A172 (cell line): ENCODE measurements at regions not wholly inside any gene's neighbourhood (a gene's known extent, or its start where the extent isn't known, plus 50 kb on each side); places are given as distances from the start of the nearest gene placed in this dataset.
"Not testable (repeated sequence)": the region's sequence is repeated elsewhere in the genome, so short reads cannot be mapped to it uniquely, and the experiment has no call there.

Source experiments
- DNase-seq: peaks from one replicate; pipeline ENCODE4 v3.0.0-alpha.2; 2015; ENCODE audit warnings: low spot score

DNA sequence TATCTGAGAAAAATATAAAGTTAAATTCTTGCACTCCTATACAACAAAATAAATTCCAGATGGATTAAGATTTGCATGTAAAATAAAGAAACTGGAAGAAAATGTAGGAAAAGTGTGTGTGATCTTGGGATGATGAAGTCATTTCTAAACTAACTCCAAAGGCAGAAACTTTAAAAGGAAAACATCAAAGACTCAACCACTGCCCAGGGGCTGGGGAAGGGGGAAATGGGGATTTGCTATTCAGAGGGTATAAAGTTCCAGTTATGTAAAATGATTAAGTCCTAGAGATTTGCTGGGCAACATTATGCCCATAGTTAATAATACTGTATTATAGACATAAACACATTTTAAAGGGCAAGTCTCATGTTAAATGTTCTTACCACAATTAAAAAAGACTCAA, 254.5 kb downstream of the DEPDC1B start:
- no peak for DNase-seq

DNA sequence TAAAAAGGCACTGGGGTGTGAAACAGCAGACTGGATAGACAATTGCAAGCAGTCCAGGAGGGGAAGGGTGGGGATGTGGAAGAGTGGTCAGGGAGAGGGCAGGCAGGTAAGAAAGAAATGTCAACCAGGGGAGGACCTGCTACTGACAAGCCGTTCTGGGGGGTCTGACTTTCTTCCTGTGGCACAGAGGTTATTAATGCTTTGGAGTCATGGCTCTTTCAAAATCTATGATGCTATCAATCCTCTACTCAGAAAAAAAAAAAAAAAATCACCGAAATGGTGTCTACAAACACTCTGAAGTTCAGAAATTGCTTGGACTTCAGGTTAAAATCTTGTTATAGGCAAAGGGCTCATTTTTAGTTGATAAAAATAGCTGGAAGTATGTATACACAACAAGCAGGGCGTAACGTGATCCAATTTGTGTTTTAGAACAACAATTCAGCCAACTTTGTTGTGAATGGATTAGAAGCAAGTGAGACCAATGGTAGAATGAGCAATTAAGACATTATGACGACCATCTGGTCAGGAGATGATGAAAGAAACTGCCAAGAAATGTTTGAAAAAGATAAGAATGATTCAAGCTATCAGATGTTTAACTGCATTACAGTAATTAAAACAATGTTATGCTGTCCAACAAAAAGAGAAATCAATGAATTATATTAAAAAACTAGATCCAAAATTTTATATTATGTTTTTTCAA, 255.2 kb downstream of the DEPDC1B start:
- DNase-seq: no peak

DNA sequence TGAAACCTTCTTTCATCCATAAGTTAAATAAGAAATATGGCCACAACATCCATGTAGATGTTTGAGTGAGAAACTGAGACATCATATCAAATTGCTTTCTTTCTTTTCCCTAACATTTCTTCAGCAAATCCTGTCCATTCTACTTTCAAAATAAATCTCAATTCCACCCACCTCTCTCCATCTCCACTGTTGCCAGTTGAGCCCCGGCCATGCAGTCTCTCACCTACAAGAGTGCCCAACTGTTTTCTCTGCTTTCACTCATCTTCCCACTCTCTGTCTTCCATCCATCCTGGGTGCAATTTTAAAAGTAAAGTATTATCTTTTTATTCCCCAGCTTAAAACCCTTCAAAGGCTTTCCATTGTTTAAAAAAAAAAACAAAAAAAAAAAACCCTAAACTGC, 260.4 kb downstream of the DEPDC1B start:
- DNase-seq: no peak

DNA sequence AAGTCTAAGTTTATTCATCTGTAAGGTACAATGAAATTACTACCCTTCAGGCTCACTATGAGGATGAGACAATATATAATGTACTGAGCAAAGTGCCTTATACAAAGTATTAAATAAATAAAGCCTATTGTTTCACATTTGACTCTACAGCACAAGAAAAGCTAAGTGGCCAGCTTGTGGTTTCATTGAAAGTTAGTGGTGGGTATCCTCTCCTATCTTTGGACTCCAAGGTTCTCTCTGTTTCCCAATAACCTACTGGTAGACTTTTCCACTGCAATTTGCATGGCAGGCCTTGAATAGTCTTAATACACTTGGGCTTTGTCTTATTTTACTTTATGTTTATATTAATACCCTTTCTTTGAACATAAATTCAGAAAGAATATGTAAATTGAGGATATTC, 262.7 kb downstream of the DEPDC1B start:
- no peak for DNase-seq

DNA sequence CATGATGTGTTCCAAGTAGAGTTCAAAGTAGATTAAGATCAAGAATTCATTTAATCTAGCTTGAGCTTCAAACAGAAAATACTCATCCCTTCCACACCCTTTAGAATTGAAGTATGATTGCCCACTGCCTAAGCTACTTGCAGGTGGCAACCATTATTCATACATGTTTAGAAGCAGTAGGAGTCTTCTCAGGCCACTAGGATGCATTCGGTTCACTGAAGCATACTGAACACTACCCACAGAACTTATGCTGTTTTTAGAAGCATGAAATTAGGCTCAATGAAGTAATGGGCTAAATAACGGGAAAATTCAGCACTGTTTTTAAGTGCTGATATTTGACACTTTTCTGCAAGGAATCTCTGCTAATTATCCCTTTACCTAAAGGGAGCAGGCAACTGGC, 263.4 kb downstream of the DEPDC1B start:
- DNase-seq: no peak

DNA sequence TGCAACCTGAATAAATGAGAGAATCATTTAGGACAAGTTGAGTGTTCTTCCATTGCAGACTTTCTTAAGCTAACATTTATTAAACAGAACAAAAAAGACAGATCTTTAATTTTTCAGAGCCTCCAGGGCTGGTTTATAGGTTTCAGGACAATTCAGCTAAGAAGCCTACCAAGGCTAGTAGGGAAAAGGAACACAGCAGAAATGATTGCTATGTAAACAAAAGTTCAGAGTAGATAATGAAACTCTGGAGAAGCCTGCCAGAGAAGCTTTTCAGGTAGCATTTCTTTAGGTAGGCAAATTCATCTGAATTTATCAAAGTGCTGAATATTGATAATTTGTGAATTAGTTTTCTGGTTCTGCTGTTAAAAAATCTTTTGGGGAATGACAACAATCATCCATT, 264.2 kb downstream of the DEPDC1B start:
- no peak for DNase-seq

DNA sequence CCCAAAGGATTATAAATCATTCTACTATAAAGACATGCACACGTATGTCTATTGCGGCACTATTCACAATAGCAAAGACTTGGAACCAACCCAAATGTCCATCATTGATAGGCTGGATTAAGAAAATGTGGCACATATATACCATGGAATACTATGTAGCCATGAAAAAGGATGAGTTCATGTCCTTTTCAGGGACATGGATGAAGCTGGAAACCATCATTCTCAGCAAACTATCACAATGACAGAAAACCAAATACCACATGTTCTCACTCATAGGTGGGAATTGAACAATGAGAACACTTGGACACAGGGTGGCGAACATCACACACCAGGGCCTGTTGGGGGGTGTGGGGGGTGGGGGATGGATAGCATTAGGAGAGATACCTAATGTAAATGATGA, 273.8 kb downstream of the DEPDC1B start:
- DNase-seq: not testable (repeated sequence)

DNA sequence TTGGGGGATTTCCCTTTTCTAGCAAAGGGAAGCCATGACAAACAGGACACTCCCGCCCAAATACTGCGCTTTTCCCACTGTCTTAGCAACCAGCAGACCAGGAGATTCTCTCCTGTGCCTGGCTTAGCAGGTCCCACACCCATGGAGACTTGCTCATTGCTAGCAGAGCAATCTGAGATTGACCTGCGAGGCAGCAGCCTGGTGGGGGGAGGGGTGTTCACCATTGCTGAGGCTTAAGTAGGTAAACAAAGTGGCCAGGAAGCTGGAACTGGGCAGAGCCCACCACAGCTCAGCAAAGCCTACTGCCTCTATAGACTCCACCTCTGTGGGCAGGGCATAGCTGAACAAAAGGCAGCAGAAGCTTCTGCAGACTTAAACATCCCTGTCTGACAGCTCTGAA, 279.2 kb downstream of the DEPDC1B start:
- not testable (repeated sequence) for DNase-seq

DNA sequence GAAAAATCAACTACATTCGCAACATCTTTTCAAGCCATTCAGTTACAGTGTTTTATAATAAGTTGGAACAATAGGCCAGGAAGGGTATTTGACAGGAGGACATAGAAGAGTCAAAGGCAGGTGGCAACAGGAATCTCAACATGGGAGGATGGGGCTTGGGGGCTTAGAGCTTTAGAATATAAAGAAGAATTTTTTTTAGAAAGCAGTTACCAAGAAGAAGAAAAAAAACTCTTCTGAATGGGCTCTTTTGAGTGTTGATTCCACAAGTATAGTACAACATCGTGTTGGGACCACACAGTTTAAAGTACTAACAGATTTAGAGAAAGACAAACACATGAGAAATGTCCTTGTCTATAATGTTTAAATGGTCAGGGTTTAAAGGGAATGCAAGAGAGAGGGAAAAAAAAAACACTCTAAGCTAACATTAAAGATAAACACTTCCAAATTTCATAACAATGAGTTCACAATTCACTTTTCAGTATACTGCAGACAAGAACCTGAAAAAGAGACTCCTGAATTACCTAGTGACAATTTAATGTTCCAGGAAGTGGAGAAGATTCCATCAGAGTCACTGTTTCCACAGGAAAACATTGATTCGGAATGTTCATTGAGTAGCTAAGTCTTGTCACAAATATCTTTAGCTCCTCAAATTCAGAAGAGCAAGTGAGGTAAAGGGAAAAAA, 282.3 kb downstream of the DEPDC1B start:
- no peak for DNase-seq

DNA sequence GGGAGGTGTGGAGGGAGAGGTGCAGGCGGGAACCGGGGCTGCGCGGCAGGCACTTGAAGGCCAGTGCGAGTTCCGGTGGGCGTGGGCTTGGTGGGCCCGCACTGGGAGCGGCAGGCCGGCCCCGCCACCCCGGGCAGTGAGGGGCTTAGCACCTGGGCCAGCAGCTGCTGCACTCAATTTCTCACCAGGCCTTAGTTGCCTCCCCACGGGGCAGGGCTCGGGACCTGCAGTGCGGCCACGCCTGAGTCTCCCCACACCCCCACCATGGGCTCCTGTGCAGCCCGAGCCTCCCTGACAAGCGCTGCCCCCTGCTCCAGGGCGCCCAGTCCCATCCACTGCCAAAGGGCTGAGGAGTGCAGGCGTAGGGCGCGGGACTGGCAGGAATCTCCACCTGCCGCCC, 284.5 kb downstream of the DEPDC1B start:
- no peak for DNase-seq

DNA sequence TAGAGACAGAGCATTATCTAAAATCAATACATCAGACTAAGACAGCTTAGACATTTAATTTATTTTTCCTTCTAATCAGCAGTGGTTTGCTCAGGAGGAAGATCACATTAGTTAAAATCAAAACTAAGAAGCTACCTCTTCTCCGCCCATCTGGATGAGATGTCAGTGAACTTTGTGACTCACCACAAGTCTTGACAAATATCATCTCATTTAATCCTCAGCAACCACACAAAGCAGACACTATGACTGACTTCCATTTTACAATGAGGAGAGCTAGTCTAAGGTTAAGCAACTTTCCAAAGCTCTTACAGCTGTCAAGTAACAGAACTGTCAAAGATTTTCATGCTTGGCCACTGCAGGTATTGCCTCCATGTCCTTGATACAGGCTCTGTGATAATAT, 289.5 kb downstream of the DEPDC1B start:
- peak; percentile 16 for DNase-seq

DNA sequence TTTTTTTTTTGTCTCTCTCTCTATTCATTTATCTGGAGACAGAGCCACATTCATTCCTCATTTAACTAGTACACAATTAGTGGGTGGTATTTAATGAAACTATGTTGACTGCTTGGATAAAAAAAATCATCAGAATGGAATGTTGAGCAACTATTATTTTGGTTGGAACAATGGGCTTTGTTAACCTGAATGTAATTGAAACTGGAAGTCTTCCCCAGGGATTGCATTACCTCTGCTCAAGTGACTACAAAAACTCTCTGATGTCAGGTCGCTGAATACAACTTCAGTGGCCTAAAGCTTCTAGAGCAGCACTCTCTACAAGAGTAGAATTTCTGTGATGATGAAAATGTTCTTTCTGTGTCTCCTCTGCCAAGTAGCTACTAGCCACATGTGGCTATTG, 295.8 kb downstream of the DEPDC1B start:
- DNase-seq: peak; percentile 10

DNA sequence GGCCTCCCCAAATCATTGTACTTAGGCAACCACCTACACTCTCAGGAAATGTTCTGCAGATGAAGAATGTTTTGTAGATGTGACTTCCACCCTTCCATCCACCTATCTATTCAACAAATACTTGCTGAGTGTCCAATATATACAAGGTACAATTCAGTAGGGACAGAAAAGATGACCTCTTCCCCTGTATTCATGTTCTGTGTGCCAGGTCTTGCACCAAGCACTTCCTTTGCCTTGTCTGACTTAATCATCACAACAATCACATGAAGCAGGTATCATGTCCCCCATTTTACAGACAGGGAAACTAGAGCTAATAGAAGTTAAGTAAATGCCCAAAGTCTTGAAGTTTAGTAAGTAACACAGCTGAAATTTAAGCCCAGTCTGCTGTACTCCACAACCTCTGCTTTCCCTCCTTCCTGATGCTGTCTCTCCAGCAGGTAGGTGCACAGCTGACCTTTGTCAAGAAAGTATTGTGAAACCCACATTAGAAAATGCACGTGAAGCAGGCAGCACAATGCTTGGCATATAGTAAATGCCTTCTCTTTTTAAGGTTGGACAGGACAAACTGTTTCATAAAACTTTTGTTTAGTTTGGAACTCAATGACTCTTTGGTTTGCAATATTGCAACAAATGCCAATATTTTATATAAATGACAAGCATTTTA, 296.5 kb downstream of the DEPDC1B start:
- no peak for DNase-seq

DNA sequence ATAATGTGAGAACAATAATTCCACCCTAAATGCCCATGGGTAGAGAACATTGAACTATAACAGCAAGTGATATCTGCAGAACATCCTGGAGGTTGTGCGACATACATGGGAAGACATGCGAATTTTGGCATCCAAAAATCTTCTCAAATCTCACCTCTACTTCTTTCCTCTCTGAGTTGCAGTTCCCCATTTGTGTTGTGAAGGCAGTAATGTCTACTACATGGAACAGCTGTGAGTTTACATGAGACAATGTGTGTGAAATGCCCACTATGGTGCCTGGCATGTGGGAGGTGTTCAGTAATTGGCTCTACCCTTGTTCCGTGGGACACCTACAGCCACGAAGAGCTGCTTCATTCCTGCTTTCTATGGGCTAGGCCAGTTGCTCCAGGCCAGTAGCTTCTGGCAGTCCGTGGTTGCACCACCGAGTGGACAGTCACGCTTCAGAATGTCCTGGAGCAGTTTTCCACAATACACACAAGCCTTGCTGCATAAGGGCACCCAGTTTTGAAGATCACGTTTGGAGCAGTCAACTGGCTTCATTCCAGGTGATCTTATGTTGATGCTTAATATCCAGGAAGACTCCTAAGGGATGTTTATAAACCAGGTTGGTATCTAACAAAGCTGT, 297.7 kb downstream of the DEPDC1B start:
- no peak for DNase-seq

DNA sequence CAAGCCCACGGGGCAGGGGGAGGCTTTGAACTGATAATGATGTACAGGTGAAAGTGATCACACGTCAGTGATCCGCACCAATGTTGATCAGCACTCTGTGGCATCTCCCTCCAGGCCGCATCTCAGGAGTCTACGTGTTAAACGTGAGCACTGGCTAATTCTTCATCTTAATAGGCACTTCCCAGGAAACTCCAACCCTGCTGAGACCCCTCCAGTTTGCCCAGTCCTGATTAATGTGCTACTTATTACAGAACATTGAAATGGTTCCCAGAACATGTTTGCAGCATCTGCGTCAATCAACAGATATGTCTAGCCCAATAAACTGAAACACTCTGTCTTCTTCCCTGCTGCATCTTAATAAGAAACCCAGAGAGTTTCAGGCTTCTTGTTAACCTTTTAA, 298.4 kb downstream of the DEPDC1B start:
- DNase-seq: no peak

DNA sequence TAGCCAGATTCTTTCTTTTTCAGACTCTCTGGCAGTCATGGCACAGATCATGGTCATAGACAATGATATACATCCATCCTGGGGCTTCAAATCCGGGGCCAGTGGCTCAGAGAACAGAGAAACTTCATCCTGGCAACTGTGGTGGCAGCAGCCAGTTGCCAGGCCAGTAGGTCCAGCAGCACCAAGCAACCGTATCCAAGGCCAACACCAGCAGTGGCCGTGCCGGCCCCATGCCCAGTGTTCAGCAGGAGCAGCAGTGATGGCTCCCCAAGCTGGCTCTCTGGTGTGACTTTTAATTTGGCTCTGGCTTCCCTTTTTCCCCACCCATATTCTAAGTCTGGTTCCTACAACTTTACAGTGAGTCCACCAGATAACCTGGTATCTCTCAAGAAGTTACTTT, 300.5 kb downstream of the DEPDC1B start:
- DNase-seq: no peak

DNA sequence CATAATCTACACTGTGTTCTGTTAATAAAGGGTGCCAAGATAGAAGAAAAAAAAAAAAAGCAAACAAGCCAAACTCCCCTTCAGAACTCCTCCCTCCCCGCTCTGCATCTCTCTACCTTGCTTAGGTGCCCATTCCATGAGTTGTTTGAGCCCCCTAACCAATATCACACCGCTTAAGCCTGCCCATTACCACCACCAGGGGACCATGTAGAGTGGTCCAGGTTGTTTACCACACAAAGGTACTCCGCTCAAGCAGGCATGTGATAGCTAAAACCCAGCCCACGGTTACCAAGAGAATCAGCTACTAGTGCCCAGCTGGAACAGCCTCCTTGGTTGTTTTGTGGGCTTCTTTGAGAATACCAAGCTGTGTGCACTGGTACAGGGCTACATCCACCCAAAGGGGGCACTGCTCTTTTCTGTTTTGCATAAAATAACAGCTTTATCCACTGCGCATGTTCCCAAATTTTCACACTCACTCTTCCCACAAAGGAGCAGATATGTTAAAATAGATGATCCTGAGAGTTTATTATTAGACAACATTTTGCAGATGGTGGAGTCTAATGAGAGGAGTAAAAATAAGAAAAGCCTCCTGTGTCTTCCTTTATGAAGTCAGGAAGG, 304.1 kb downstream of the DEPDC1B start:
- no peak for DNase-seq

DNA sequence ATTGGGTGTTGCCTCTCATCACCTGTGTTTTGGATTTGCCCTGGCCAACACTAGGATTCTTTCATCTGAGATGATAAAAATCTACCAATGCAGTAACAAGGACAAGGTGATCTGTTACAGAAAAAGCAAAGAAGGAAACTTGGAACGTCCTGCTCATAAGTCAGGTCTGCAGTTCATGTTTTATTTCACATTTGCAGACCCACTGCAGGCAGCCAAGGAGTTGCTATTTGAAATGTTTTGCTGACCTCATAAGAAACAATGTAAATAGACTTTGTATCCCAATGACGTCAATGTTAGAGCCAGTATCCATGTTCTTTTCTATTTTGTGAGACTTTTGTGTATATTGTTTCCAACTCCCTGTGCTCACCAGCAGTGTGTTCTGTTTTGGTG, 312.9 kb downstream of the DEPDC1B start:
- no peak for DNase-seq

DNA sequence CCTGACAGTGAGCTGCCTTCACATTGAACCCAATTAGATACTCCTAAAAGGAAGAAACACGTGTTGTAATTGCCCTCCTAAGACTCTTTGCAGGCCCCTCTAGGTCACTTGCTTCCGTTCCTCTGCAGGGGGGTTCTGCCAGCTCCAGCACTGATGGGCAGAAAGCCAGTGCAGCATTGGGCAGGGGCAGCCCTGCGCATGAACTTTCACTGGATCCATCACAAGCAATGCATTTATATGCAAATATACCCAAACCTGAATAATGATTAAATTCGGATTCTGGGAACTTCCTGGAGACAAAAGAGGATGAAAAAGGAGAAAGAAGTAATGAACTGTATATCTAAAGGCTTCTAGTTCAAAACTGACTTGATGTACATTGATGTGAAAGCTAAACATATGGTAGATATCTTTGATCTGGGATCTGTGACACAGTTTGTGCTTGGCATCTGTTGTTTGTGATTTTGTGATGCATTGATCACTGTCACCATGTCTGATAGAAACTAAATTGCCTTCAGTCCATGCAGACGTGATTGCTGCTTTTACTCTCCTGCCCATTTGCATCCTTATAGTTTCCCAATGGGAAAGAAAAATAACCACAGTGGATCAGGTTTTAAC, 313.4 kb downstream of the DEPDC1B start:
- DNase-seq: no peak

DNA sequence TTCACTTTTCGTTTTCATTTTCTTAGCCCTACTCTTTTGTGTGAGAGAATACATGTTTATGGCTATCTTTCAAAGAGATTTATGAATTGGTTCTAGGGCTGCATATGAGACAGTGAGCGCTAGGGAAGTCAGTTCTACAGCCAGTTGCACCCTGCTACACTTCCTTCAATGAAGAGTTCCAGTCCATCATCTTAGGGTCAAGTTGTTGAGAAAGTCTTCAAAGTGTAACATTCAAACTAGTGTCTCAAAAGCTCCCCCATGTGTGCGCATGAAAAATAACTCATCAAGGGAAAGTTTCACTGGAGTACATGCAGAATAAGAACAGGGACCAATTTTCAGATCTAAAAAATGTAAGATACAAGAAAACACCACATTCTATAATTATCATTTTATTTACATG, 317.2 kb downstream of the DEPDC1B start:
- peak; percentile 41 for DNase-seq

DNA sequence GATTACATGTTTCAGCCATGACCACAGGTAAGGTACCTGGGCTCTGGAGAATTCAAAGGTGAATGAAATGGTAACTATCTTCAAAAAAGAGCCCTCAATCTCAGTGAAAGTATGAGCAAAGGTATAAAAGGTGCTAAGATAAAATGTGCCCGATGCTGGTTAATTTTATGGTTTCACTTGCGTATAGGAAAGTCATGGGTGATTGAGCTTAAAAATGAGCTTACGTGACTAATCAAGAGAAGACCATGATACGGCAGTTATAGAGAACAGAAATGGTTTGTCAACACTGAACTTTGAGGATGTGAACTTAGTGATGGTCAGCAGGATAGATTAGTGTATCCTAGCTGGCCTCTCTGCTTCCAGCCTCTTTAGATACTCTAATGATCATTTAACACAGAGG, 320.1 kb downstream of the DEPDC1B start:
- DNase-seq: no peak

DNA sequence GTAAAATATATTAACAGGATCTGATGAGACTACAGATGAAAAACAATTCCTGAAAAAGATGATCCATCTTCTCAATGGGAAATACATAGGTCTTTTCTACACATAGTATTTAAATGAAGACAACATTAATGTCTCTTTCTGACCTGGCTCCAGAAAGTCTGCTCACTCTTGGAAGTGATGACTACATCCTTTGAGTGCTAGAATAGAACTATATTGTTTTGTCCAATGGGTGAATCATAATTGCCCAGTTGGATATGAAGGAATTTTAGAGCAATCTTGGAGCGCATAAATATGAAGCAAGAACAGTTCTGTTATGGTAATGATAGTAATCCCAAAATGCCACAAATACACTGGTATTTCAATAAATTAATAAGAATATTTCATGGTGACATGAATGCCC, 322.1 kb downstream of the DEPDC1B start:
- DNase-seq: peak; percentile 15
